ENCODE measurements at regions not wholly inside any gene's neighbourhood (a gene's known extent, or its start where the extent isn't known, plus 50 kb on each side); places are given as distances from the start of the nearest gene placed in this dataset.

DNA sequence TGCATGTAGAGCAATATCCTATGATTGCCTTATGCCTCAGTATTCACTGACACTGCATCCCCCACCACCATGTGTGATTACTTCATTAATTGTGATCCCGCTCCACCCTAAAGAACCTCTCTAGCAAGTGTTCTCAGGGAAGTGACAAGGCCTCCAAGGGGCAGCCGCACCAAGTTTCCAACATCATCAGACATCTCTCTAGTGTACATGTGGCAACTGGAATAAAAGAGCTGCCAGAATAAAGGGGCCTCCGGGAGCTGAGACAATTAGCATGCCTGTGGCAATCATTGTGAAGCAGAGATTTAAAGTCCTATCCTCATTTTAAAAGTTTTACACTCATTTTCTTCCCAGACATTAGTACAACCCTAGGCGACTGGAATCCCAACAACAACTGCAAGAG, 902.1 kb upstream of the SEMA6D start:
- TF ChIP-seq POLR2A (IDR thresholded peaks at IDR 0.05) (no peak), CTCF (IDR thresholded peaks at IDR 0.05) (no peak)
- Histone ChIP-seq H3K36me3 (no peaks in the 10 kb centered on the region), H3K4me3 (no peak overlapping the region), H3K27me3 (no peaks in the 10 kb centered on the region), H3K4me1 (no peaks in the 10 kb centered on the region), H3K27ac (no peak overlapping the region), H3K9me3 (no peaks in the 10 kb centered on the region)
- intact Hi-C loops (cut with DNase I), result no loop called here
- no peak for DNase-seq
- 64 to 78% methylated on average over 3 to 4 of the region's 4 CpGs for WGBS, 2 donors

- 57 to 100% methylated on average over 1 of the region's 1 CpG for WGBS, 2 donors
- H3K27me3 ChIP-seq, result no peaks in the 10 kb centered on the region
- no peak overlapping the region for H3K27ac ChIP-seq
- H3K9me3 ChIP-seq, result no peaks in the 10 kb centered on the region
- no peak for TF ChIP-seq CTCF (IDR thresholded peaks at IDR 0.05)
- no peak for TF ChIP-seq POLR2A (IDR thresholded peaks at IDR 0.05)
- intact Hi-C loops (cut with DNase I), result no loop called here
- H3K4me3 ChIP-seq, result no peak overlapping the region
- no peaks in the 10 kb centered on the region for H3K36me3 ChIP-seq
- no peak for DNase-seq
- no peaks in the 10 kb centered on the region for H3K4me1 ChIP-seq
Measured at GRCh38 chr15:46815765-46816164, 901.5 kb upstream of the SEMA6D start.

DNA sequence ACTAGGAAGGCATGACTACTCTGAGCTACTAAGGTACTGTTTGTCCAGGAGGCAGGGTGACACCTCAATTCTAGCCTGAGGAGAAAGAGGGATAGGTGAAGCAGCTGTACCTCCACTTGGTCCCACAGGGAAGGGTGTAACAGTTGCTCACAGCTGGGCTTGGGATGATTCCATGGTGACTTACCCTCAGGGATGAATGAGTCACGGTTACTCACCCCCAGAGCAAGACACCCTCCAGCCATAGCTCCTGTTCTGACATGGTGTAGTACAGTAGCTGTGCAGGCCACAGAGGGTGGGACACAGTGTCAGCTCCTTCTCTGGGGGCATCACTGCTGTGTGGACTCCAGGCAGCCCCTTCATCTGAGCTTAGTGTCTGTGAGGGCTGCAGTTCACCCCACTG, 868.6 kb upstream of the SEMA6D start:
- 50 to 60% methylated on average over 1 of the region's 1 CpG for WGBS, 2 donors
- H3K36me3 ChIP-seq, result no peaks in the 10 kb centered on the region
- no peaks in the 10 kb centered on the region for H3K4me1 ChIP-seq
- H3K4me3 ChIP-seq, result no peak overlapping the region
- DNase-seq, result no peak
- no peak overlapping the region for H3K27ac ChIP-seq
- intact Hi-C loops (cut with DNase I), result no loop called here
- TF ChIP-seq CTCF (IDR thresholded peaks at IDR 0.05) (no peak), POLR2A (IDR thresholded peaks at IDR 0.05) (no peak)
- H3K27me3 ChIP-seq, result no peaks in the 10 kb centered on the region
- H3K9me3 ChIP-seq, result peaks cover 0 to 10% (median 0%) of the 10 kb centered on the region in 3 donors

DNA sequence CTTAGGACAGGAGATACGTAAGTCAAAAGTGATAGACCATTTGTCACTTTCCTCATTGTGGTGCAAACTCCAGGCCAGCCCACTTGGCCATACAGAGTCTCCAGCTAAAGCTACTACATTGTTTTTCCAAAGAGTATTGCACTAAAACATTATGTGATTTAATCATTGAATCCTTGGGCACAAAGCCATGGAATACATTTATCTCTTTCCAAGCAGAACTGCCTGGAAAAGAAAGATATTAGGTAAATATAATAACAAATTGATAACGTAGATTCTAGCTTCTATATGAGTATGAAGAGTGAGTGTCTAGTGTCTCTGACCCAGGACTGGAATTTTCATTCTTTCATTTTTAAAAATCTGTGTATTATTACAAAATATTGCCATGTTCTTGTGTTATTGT, 863.7 kb upstream of the SEMA6D start:
- intact Hi-C loops (cut with DNase I), result no loop called here
- Histone ChIP-seq H3K27me3 (no peaks in the 10 kb centered on the region), H3K4me3 (no peak overlapping the region), H3K4me1 (no peaks in the 10 kb centered on the region), H3K36me3 (no peaks in the 10 kb centered on the region), H3K9me3 (no peaks in the 10 kb centered on the region), H3K27ac (no peak overlapping the region)
- 44 to 56% methylated on average over 2 of the region's 2 CpGs for WGBS, 2 donors
- TF ChIP-seq POLR2A (IDR thresholded peaks at IDR 0.05) (no peak), CTCF (IDR thresholded peaks at IDR 0.05) (no peak)
- no peak for DNase-seq

GRCh38 chr15:46854564-46854963, 862.7 kb upstream of the SEMA6D start:
- DNase-seq, result no peak
- intact Hi-C loops (cut with DNase I), result no loop called here
- H3K27ac ChIP-seq, result no peak overlapping the region
- H3K4me1 ChIP-seq, result no peaks in the 10 kb centered on the region
- no peaks in the 10 kb centered on the region for H3K27me3 ChIP-seq
- H3K9me3 ChIP-seq, result no peaks in the 10 kb centered on the region
- TF ChIP-seq POLR2A (IDR thresholded peaks at IDR 0.05) (no peak), CTCF (IDR thresholded peaks at IDR 0.05) (no peak)
- no peaks in the 10 kb centered on the region for H3K36me3 ChIP-seq
- H3K4me3 ChIP-seq, result no peak overlapping the region

Data from esophagus squamous epithelium (tissue), 5 donors.